GM12864 (cell line): ENCODE measurements at regions not wholly inside any gene's neighbourhood (a gene's known extent, or its start where the extent isn't known, plus 50 kb on each side); places are given as distances from the start of the nearest gene placed in this dataset.

Experiments
- DNase-seq: peaks from one replicate; pipeline ENCODE4 v3.0.0-alpha.2; 2011; ENCODE audit warnings: low read depth
- H3K4me3 ChIP-seq: 2 replicates; pipeline ENCODE4 v1.5.1; 2011; ENCODE audit warnings: mild to moderate bottlenecking, low read depth, low read length, control low read depth
- TF ChIP-seq, protein P1 (sequence below): IDR thresholded peaks from 2 replicates; pipeline ENCODE4 v1.5.1; 2011; ENCODE audit warnings: low read depth, mild to moderate bottlenecking, moderate library complexity, low read length, control low read depth, inconsistent platforms; ENCODE audit errors: missing control alignments

DNA sequence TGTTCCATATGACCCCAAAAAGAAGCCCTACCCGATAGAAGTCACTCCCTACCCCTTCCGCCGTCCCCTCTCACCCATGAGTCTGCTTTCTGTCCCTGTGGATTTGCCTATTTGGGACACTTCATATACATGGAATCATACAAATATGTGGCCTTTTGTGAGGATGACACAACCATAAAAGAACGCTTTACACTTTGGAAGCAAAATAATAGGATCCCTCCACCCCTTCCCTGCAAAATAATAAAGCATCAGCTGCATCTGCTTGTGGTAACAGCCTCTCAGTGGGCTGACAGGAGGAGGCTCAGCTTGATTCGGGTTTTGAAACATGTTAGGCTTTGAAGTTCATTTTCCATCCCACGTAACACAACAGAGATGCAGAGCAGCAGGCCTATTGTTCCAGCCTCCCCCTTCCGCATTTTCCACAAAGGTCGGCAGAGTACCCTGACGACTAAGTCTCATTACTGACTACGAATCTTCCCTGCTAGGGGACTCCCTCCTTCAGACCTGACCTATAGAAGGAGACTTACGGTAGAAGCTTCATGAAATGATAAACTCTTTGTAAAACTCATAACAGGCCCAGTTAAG, 99.1 kb downstream of the ALDH8A1 start:
- no peak for DNase-seq
- H3K4me3 ChIP-seq = no peak overlapping the region
- TF ChIP-seq, protein P1, sequence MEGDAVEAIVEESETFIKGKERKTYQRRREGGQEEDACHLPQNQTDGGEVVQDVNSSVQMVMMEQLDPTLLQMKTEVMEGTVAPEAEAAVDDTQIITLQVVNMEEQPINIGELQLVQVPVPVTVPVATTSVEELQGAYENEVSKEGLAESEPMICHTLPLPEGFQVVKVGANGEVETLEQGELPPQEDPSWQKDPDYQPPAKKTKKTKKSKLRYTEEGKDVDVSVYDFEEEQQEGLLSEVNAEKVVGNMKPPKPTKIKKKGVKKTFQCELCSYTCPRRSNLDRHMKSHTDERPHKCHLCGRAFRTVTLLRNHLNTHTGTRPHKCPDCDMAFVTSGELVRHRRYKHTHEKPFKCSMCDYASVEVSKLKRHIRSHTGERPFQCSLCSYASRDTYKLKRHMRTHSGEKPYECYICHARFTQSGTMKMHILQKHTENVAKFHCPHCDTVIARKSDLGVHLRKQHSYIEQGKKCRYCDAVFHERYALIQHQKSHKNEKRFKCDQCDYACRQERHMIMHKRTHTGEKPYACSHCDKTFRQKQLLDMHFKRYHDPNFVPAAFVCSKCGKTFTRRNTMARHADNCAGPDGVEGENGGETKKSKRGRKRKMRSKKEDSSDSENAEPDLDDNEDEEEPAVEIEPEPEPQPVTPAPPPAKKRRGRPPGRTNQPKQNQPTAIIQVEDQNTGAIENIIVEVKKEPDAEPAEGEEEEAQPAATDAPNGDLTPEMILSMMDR = no peak

DNA sequence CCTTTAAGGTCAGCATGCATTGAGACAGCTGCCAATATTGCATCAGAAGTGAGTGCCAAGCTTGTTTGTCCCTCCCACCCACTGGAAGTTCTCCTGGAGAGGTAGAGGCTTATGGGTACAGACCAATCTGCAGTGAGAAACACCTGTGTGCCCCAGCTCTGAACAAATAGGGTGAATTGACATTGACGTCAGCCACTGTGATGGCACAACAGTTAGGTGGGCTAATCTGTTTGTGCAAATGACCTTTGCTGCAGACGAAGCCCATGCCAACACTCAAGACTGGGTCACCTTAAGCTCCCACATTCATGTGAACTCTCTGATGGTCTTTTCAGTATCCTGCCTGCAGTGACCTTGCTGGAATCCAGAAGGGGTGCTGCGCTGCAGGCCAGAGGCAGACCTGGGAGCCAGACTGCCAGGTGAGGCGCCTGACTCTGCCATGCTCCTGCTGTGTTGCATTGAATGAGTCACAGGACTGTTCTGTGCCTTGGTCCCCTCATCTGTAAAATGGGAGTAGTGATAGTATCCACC, 99.9 kb downstream of the ALDH8A1 start:
- DNase-seq = no peak
- H3K4me3 ChIP-seq = no peak overlapping the region
- TF ChIP-seq, protein P1 = no peak

DNA sequence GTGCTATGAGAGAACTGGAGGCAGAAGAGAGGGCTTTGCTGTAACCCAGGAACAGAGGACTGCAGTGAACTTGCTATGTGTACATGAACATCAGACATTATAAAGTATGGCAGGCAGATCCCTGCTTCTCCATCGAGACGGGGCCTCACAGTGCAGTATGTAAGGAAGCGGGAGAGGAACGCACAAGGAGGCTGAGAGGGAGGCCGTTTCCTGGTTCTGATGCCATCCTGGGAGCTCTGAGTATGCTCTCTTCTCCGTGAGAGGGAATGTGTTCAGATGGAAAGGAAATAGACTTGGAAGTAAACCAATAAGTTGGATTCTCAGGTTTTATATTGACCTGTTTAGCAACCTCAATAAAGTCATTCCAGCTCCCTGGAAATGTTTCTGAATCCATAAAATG, 101.8 kb downstream of the ALDH8A1 start:
- TF ChIP-seq, protein P1 = no peak
- no peak overlapping the region for H3K4me3 ChIP-seq
- no peak for DNase-seq

DNA sequence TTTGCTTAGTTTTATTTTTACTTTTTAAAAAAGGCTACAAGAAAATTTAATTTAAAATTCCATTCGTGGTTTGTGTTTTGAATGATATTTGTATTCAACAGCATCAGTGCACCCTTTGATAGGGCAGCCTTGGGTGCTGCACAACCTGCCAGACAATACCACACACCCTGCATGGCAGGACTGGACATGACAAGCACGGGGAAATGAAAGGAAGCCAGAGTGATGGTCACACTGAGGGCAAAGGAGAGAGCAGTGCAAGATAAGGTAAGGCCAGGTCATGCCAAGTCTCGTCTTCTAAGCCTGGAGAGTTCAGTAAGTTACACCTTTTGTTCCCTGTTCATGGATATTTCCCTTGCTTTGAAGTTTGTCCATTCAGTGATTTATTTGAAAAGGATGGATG, 103.0 kb downstream of the ALDH8A1 start:
- DNase-seq = no peak
- H3K4me3 ChIP-seq = no peak overlapping the region
- TF ChIP-seq, protein P1 = no peak

DNA sequence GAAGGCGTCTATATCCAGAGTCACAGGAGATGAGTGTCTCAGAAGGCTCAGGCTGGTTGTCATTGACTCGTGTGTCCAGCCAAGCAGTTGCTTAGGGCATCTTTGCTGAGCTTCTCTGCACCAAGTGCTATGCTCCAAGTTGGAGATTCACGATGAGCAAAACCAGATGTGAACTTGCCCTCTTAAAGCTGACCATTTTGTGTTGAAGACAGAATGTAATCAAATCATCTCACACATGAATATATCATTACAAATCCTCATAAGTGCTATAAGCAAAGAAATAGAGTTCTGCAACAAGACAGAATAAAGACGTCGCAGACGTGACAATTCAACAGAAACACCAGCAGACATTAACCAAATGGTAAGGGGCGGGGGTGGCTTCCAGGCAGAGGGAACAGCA, 103.9 kb downstream of the ALDH8A1 start:
- no peak overlapping the region for H3K4me3 ChIP-seq
- TF ChIP-seq, protein P1 = no peak
- DNase-seq = no peak

DNA sequence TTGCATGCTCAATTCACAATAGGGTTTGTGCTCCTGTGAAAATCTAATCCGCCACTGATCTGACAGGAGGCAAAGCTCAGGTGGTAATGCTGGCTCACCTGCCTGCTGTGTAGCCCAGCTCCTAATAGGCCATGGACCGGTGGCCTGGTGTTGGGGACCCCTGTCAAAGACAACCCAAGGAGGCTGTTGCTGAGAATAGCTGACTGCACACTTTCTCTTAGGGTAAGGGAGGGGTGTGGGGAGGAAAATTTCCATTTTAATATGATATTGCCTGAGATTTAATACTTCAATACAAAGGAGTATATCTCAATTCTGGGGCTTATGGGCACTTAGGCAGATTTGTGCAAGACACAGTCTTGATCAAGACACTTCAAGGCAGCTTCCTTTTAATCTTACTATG, 105.8 kb downstream of the ALDH8A1 start:
- TF ChIP-seq, protein P1 = no peak
- DNase-seq = no peak
- no peak overlapping the region for H3K4me3 ChIP-seq

DNA sequence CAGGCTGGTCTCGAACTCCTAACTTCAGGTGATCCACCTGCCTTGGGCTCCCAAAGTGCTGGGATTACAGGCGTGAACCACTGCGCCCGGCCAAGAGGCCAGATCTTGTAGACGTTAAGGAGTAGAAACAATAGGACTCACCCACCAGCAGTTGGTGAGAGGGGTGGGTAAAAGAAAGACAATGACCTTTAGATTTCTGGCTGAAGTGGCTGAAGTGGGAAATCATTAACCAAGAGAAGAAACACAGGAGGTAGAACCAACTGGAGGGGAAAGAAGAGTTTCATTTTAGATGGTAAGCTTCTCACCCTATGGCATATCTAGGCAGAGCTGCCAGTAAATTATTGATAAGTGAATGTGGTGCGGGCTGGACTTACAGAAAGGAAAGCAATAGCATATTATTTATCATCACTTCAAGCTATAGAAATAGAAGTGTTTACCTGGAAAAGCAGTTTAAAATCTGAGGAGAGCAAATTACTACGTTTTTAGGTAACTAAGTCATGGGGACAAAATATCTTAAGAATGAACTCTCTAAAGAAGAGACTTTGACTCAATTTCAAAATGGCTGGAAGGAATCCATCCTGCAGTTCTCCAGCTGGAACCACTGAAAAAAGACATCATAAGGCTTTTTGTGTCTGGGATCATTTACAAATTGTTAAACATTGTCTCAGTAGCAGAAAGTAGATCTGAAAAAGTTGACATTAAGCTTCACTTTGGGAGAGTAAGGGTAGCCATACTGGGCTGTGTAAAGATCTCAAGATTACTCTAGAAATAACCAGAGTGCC, 109.6 kb downstream of the ALDH8A1 start:
- no peak overlapping the region for H3K4me3 ChIP-seq
- no peak for DNase-seq
- TF ChIP-seq, protein P1 = no peak
